Lung (tissue), 11 donors: ENCODE measurements at regions not wholly inside any gene's neighbourhood (a gene's known extent, or its start where the extent isn't known, plus 50 kb on each side); places are given as distances from the start of the nearest gene placed in this dataset.

ENCODE experiments used
- ATAC-seq: fragments of 200-7000 bp; cut with Tn5 transposase; one replicate; pipeline ENCODE4 v1.9.1; 2020; ENCODE audit warnings: moderate number of reproducible peaks; ENCODE audit not compliant: insufficient read depth, low FRiP score
- DNase-seq, 3 donors: peaks; one replicate each; pipeline ENCODE4 v3.0.0-alpha.2; 2013 to 2017
- H3K27ac ChIP-seq, 2 donors: one replicate each; pipeline ENCODE4 v1.5.1; 2013; ENCODE audit warnings: mild to moderate bottlenecking in 2 of 2, moderate library complexity in 2 of 2, control low read depth in 1 of 2, inconsistent platforms in 1 of 2, low read depth in 1 of 2, low read length in 1 of 2
- H3K27me3 ChIP-seq, 3 donors: one replicate each; pipeline ENCODE4 v1.5.1; 2013; ENCODE audit warnings: low read length in 2 of 3; ENCODE audit not compliant: control insufficient read depth in 3 of 3, insufficient read depth in 3 of 3
- H3K36me3 ChIP-seq, 4 donors: one replicate each; pipeline ENCODE4 v1.5.1; 2013; ENCODE audit warnings: low read length in 4 of 4, mild to moderate bottlenecking in 1 of 4, moderate library complexity in 1 of 4; ENCODE audit not compliant: control insufficient read depth in 4 of 4, insufficient read depth in 4 of 4
- H3K4me1 ChIP-seq, 5 donors: one replicate each; pipeline ENCODE4 v1.5.1; 2013; ENCODE audit warnings: low read length in 5 of 5, mild to moderate bottlenecking in 2 of 5, moderate library complexity in 1 of 5; ENCODE audit not compliant: control insufficient read depth in 5 of 5, insufficient read depth in 5 of 5
- H3K4me3 ChIP-seq: one replicate; pipeline ENCODE4 v1.5.1; 2013; ENCODE audit warnings: mild to moderate bottlenecking, control low read depth, moderate library complexity
- H3K9ac ChIP-seq, 2 donors: one replicate each; pipeline ENCODE4 v1.5.1; 2013; ENCODE audit warnings: low read length in 2 of 2, control low read depth in 1 of 2; ENCODE audit not compliant: insufficient read depth in 1 of 2
- H3K9me3 ChIP-seq, 4 donors: one replicate each; pipeline ENCODE4 v1.5.1; 2013; ENCODE audit warnings: low read length in 3 of 4, mild to moderate bottlenecking in 1 of 4, moderate library complexity in 1 of 4; ENCODE audit not compliant: control insufficient read depth in 4 of 4, insufficient read depth in 3 of 4
- CTCF ChIP-seq: IDR thresholded peaks from 2 replicates; pipeline ENCODE4 v1.5.1; 2012; ENCODE audit warnings: mild to moderate bottlenecking; ENCODE audit errors: control extremely low read depth, extremely low read depth
- WGBS, 2 donors: extraction: QIAGEN DNeasy Blood & Tissue Kit; methylation state at CpG; one replicate each; pipeline ENCODE4 v1.1.7; 2013; 5-methylcytosine and 5-hydroxymethylcytosine counted together
- donor health status: control.
- donor health status: control.
- donor health status: Bipolar disorder and iron deficiency.
- donor health status: healthy.
- donor health status: DM: yes; HTN: yes; CAD: no.

- TF ChIP-seq CTCF = no peak
- Histone ChIP-seq H3K4me3 (no peak overlapping the region), H3K27me3 (no peaks in the 10 kb centered on the region), H3K9ac (no peak overlapping the region), H3K36me3 (no peaks in the 10 kb centered on the region), H3K9me3 (peaks cover 0 to 3% (median 0%) of the 10 kb centered on the region in 4 donors), H3K4me1 (no peaks in the 10 kb centered on the region), H3K27ac (no peak overlapping the region)
- no peak for DNase-seq
- ATAC-seq = no peak
- WGBS, 2 donors = 69 to 85% methylated on average over 6 of the region's 6 CpGs
These were observed 61.7 kb upstream of the PLXNA4 start for GRCh38 chr7:132638000-132638399.

- WGBS, 2 donors = 83 to 84% methylated on average over 4 of the region's 4 CpGs
- DNase-seq = no peak
- H3K9ac ChIP-seq = no peak overlapping the region
- ATAC-seq = no peak
- no peaks in the 10 kb centered on the region for H3K27me3 ChIP-seq
- no peak overlapping the region for H3K27ac ChIP-seq
- H3K4me1 ChIP-seq = no peaks in the 10 kb centered on the region
- H3K4me3 ChIP-seq = no peak overlapping the region
- peaks cover 0 to 3% (median 0%) of the 10 kb centered on the region in 4 donors for H3K9me3 ChIP-seq
- no peaks in the 10 kb centered on the region for H3K36me3 ChIP-seq
- no peak for TF ChIP-seq CTCF
These were observed 60.3 kb upstream of the PLXNA4 start for GRCh38 chr7:132636581-132636980.

GRCh38 chr7:132635127-132635526 lies 58.9 kb upstream of the PLXNA4 start:
- H3K9me3 ChIP-seq = peaks cover 0 to 3% (median 0%) of the 10 kb centered on the region in 4 donors
- H3K4me1 ChIP-seq = no peaks in the 10 kb centered on the region
- DNase-seq = no peak
- no peak overlapping the region for H3K4me3 ChIP-seq
- ATAC-seq = no peak
- H3K27ac ChIP-seq = no peak overlapping the region
- no peaks in the 10 kb centered on the region for H3K27me3 ChIP-seq
- no peaks in the 10 kb centered on the region for H3K36me3 ChIP-seq
- WGBS, 2 donors = 87% methylated on average over 4 of the region's 4 CpGs
- TF ChIP-seq CTCF = no peak
- no peak overlapping the region for H3K9ac ChIP-seq

- ATAC-seq = no peak
- Histone ChIP-seq H3K27me3 (no peaks in the 10 kb centered on the region), H3K27ac (no peak overlapping the region), H3K36me3 (no peaks in the 10 kb centered on the region), H3K4me1 (no peaks in the 10 kb centered on the region), H3K4me3 (no peak overlapping the region), H3K9me3 (no peaks in the 10 kb centered on the region), H3K9ac (no peak overlapping the region)
- no peak for DNase-seq
- no peak for TF ChIP-seq CTCF
- 89 to 91% methylated on average over 2 of the region's 2 CpGs for WGBS, 2 donors
These were observed 54.6 kb upstream of the PLXNA4 start for GRCh38 chr7:132630834-132631233.
